HG03103 (cell line): ENCODE measurements at regions not wholly inside any gene's neighbourhood (a gene's known extent, or its start where the extent isn't known, plus 50 kb on each side); places are given as distances from the start of the nearest gene placed in this dataset.
"Not testable (repeated sequence)": the region's sequence is repeated elsewhere in the genome, so short reads cannot be mapped to it uniquely, and the experiment has no call there.

Experiments
- ATAC-seq: cut with Tn5 transposase; IDR thresholded peaks from one replicate; pipeline ENCODE4 v1.9.1; 2021; ENCODE audit warnings: low read depth; ENCODE audit not compliant: unreplicated experiment

GRCh38 chr2:194363878-194364277 lies 1293.1 kb upstream of the SLC39A10 start:
- no peak for ATAC-seq

GRCh38 chr2:194363295-194363694 lies 1293.7 kb upstream of the SLC39A10 start:
- no peak for ATAC-seq

GRCh38 chr2:194352505-194352904 lies 1304.5 kb upstream of the SLC39A10 start:
- no peak for ATAC-seq

GRCh38 chr2:194346193-194346592 lies 1310.8 kb upstream of the SLC39A10 start:
- ATAC-seq = no peak

- ATAC-seq = no peak
Measured at GRCh38 chr2:194345347-194345746, 1311.7 kb upstream of the SLC39A10 start.

- no peak for ATAC-seq
Measured at GRCh38 chr2:194343167-194343566, 1313.9 kb upstream of the SLC39A10 start.

GRCh38 chr2:194332799-194333490 lies 1324.1 kb upstream of the SLC39A10 start:
- no peak for ATAC-seq

GRCh38 chr2:194328456-194328855 lies 1328.6 kb upstream of the SLC39A10 start:
- ATAC-seq = no peak

GRCh38 chr2:194327196-194327888 lies 1329.7 kb upstream of the SLC39A10 start:
- ATAC-seq = no peak

GRCh38 chr2:194323740-194324139 lies 1333.3 kb upstream of the SLC39A10 start:
- no peak for ATAC-seq

- ATAC-seq = no peak
Measured at GRCh38 chr2:194320520-194320919, 1336.5 kb upstream of the SLC39A10 start.

- peak; percentile 71 for ATAC-seq
Measured at GRCh38 chr2:194319222-194319992, 1337.6 kb upstream of the SLC39A10 start.

- ATAC-seq = no peak
Measured at GRCh38 chr2:194314042-194314441, 1343.0 kb upstream of the SLC39A10 start.

- ATAC-seq = no peak
Measured at GRCh38 chr2:194304191-194304590, 1352.8 kb upstream of the SLC39A10 start.

GRCh38 chr2:194301946-194302345 lies 1355.1 kb upstream of the SLC39A10 start:
- ATAC-seq = no peak

- ATAC-seq = no peak
Measured at GRCh38 chr2:194294156-194294555, 1362.9 kb upstream of the SLC39A10 start.

GRCh38 chr2:194291104-194291503 lies 1365.9 kb upstream of the SLC39A10 start:
- ATAC-seq = no peak

GRCh38 chr2:194289712-194290346 lies 1367.2 kb upstream of the SLC39A10 start:
- no peak for ATAC-seq

GRCh38 chr2:194276667-194277066 lies 1380.4 kb upstream of the SLC39A10 start:
- not testable (repeated sequence) for ATAC-seq

GRCh38 chr2:194271293-194271961 lies 1385.6 kb upstream of the SLC39A10 start:
- ATAC-seq = no peak
